Superior temporal gyrus (tissue), 1 donor: ENCODE measurements at regions not wholly inside any gene's neighbourhood (a gene's known extent, or its start where the extent isn't known, plus 50 kb on each side); places are given as distances from the start of the nearest gene placed in this dataset.
"Not testable (repeated sequence)": the region's sequence is repeated elsewhere in the genome, so short reads cannot be mapped to it uniquely, and the experiment has no call there.

Source experiments
- DNase-seq: peaks from one replicate; pipeline ENCODE4 v3.0.0-alpha.2; 2016; ENCODE audit errors: extremely low spot score

- no peak for DNase-seq
Measured at GRCh38 chr10:106296750-106297392, 867.6 kb downstream of the SORCS1 start.

GRCh38 chr10:106284802-106285587 is 879.5 kb downstream of the SORCS1 start:
- DNase-seq = no peak

- no peak for DNase-seq
Measured at GRCh38 chr10:106280896-106281460, 883.5 kb downstream of the SORCS1 start.

DNA sequence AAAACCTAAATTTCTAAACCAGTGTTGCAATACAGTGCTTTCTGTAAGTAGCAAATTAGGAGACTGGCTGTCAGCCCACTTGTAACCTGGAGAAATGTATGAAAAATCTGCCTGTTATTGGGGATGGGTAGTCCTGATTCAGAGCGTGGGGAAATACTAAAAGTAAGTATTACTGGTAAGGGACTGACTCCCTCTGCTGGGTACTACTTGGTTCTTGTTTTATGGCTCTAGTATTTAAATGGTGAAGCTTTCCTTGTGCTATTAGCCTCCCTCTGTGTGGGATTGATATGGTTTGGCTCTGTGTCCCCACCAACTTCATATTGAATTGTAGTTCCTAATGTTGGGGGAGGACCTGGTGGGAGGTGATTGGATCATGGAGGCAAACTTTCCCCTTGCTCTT is 886.1 kb downstream of the SORCS1 start:
- DNase-seq = no peak

GRCh38 chr10:106271237-106271636 is 893.3 kb downstream of the SORCS1 start:
- DNase-seq = no peak

DNA sequence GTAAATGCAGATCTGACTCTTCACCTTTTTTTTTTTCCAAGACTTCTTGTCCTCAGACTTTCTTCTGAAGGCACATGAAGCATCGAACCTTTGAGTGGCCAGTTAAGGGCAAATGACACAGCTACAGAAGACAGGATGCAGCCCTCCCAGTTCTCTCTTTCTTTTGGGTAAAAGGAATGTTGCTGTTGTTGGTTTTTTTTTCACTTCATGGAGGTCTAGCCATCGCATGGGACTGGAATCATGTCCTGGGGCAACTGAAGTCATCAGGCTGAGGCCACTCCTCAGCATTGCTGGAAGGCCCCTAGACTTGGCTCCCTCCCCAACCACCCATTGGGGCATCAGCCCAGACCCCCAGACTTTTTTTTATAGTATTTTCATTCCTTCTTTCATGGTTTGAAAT is 896.5 kb downstream of the SORCS1 start:
- DNase-seq = no peak

DNA sequence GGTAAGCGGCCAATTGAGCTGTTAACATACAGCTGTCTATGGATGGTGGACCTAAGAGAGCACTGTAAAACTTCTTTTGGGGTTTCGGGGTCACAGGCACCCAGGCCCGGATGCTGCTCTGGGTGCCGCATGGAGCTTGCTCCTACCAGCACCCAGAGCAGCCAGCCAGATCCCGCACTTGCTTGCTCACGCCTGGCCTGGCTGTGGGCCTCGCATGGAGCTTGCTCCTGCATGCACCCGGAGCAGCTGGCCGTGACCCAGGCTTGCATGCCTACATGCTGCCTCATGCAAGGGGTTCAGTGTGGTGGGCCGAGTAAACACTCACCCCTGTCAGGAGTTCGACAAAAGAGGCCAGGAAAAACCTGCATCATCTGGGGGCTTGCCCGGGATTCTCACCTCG is 896.9 kb downstream of the SORCS1 start:
- no peak for DNase-seq

DNA sequence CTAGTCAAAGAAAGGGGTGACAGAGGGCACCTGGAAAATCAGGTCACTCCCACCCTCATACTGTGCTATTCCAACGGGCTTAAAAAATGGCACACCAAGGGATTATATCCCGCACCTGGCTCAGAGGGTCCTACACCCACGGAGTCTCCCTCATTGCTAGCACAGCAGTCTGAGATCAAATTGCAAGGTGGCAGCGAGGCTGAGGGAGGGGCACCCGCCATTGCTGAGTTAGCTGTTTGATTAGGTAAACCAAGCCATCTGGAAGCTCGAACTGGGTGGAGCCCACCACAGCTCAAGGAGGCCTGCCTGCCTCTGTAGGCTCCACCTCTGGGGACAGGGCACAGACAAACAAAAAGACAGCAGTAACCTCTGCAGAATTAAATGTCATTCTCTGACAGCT is 907.1 kb downstream of the SORCS1 start:
- not testable (repeated sequence) for DNase-seq

GRCh38 chr10:106255111-106255678 is 909.3 kb downstream of the SORCS1 start:
- no peak for DNase-seq

DNA sequence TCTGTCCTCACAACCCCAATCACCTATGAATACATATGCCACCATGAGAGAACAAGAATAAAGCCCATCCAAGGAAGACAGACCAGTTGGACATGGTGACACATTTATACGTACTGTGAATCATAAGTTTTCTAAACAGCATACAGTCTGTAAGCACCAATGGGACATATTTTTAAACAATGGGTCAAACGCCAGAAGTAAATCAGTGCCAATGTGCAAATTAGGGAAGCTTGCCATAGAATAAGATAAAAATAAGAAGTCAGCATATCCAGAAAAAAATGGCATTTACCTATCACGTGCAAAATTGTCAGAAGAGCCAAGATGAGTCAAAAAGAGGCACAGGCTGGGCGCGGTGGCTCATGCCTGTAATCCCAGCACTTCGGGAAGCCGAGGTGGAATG is 910.4 kb downstream of the SORCS1 start:
- DNase-seq = no peak

DNA sequence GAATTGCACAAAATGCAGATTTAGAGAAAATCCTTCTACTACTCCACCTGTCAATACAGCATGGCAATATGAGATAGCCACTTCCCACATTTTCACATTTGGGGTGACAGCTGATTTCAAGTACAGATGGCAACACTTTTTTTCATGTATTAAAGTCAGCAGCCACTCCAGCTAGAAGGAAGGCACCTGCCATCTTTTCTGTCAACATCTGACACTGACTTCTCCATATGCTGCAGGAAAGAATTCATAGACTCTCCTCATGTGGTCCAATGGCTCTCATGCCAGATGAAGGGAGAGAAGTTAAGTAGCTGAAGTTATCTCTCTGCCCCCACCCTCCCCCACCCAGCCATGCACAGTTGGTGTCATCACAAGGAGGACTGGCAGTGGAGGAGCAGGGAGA is 912.0 kb downstream of the SORCS1 start:
- no peak for DNase-seq

DNA sequence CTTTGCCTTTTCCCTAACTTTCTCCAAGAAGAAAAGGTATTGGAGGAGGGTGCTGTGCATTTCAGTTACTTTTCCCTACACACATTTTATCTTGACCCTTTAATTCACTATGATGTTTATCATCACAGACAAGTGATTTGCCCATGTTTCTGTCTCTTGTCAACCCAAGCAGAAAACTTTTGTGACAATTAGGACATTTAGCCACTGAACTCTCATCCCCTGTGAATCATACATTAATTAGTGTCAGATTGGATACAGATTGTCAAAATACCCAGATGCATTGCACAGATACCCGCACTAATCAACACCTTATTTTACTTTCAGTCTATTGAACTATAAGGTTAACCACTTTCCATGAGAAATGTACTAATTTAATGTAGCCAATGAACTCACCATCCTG is 912.9 kb downstream of the SORCS1 start:
- DNase-seq = no peak

- DNase-seq = no peak
Measured at GRCh38 chr10:106242301-106242700, 922.2 kb downstream of the SORCS1 start.

DNA sequence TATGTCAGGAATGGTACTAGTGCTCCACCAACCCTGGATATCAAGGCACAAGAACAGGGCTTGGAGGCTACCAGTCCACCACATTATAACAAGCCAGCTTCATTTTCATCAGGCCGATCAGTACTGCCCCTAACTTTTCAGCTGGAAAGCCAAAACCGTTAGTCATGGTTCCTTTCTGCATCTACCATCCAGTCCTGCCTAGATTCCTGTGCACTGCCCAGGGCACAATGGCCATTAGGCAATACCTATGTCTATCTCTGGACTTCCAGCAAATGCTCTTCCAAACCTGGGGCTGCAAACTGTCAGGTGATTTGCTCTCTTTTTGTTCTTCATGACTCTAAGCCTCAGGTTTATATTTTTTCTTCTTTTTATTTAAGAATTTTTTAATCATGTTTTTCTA is 937.7 kb downstream of the SORCS1 start:
- no peak for DNase-seq

DNA sequence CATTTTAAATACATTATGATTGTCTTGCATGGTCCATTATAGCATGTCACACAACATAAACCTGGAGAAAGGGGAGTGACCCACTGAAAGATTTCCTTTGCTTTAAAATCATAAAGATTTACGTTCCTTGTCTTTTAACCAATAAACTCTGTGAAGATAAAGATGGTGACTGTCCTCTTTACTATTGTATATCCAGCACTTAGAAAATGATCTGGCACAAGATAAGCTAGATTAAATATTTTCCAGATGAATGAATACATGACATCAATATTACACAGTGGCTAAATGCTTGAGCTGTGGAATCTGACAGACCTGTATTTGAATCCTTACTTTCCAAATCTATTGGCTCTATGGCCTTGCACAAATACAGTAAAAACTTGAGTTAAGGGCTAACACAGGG is 938.4 kb downstream of the SORCS1 start:
- DNase-seq = no peak

GRCh38 chr10:106224676-106225075 is 939.8 kb downstream of the SORCS1 start:
- DNase-seq = no peak

- DNase-seq = no peak
Measured at GRCh38 chr10:106217627-106218026, 946.9 kb downstream of the SORCS1 start.

DNA sequence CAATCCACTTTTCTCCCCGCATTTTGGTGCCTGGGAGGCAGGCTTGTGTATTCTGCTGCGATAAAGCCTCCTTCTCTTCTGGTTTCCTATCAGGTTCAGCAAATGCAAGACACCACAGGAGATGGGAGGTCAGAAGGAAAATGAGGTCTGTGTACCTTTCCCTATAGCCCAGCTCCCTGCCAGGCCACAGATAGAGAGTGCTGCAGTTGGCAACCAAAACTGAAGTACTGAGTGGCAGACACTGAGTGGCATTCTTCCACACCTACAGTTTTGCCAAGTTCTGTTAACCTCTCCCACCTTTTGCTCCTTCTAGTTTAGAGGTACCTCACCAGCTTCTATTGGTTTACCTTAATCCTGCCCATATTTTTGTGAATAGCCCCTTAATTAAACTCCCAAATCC is 948.4 kb downstream of the SORCS1 start:
- no peak for DNase-seq

GRCh38 chr10:106214243-106214642 is 950.3 kb downstream of the SORCS1 start:
- DNase-seq = no peak

GRCh38 chr10:106213493-106213892 is 951.0 kb downstream of the SORCS1 start:
- no peak for DNase-seq

GRCh38 chr10:106198275-106198674 is 966.2 kb downstream of the SORCS1 start:
- no peak for DNase-seq

- DNase-seq = peak; percentile 40
Measured at GRCh38 chr10:106189292-106189691, 975.2 kb downstream of the SORCS1 start.

- DNase-seq = no peak
Measured at GRCh38 chr10:106185951-106186350, 978.6 kb downstream of the SORCS1 start.
